Fibroblast of the aortic adventitia (primary cell): ENCODE measurements at regions not wholly inside any gene's neighbourhood (a gene's known extent, or its start where the extent isn't known, plus 50 kb on each side); places are given as distances from the start of the nearest gene placed in this dataset.
A peak's percentile ranks its signal among the peaks of the same experiment; 100 is the strongest.

ENCODE experiments used
- DNase-seq: peaks from one replicate; pipeline ENCODE4 v3.0.0-alpha.2; 2010; ENCODE audit warnings: low read depth
- H3K4me3 ChIP-seq: 2 replicates; pipeline ENCODE4 v1.5.1; 2011; ENCODE audit warnings: low read depth, mild to moderate bottlenecking, control low read depth, low read length, moderate library complexity
- CTCF ChIP-seq: IDR thresholded peaks from 2 replicates; pipeline ENCODE4 v1.5.1; 2011; ENCODE audit warnings: mild to moderate bottlenecking, low read length, control low read depth, inconsistent platforms; ENCODE audit not compliant: insufficient read depth

- DNase-seq: no peak
- H3K4me3 ChIP-seq: no peak overlapping the region
- TF ChIP-seq CTCF: no peak
Measured at GRCh38 chr18:9032519-9032918, 70.0 kb upstream of the NDUFV2 start.

DNA sequence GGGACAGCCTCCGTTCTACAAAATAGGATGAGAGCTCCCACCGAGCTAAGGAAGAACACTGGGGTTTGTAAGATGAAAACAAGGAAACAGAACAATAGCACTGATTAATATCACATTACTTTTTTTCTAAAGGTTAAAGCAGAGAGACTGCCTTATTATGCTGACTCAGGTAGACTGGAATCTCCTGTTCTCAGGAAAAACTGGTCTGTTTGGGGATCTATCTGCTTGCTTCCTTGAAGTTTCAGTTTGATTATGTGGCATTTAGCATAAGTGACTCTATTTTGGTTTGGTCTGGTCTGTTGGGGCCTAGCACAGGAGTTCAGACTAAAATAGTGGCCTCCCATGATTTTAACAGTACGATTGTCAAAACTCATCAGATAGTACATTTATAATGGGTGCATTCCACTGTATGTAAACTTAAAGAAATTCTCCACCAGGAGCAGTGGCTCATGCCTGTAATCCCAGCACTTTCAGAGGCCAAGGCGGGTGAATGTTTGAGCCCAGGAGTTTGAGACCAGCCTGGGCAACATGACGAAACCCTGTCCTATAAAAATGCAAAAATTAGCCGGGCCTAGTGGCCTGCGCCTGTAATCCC is 64.1 kb upstream of the NDUFV2 start:
- TF ChIP-seq CTCF: no peak
- DNase-seq: peak; percentile 25
- no peak overlapping the region for H3K4me3 ChIP-seq

DNA sequence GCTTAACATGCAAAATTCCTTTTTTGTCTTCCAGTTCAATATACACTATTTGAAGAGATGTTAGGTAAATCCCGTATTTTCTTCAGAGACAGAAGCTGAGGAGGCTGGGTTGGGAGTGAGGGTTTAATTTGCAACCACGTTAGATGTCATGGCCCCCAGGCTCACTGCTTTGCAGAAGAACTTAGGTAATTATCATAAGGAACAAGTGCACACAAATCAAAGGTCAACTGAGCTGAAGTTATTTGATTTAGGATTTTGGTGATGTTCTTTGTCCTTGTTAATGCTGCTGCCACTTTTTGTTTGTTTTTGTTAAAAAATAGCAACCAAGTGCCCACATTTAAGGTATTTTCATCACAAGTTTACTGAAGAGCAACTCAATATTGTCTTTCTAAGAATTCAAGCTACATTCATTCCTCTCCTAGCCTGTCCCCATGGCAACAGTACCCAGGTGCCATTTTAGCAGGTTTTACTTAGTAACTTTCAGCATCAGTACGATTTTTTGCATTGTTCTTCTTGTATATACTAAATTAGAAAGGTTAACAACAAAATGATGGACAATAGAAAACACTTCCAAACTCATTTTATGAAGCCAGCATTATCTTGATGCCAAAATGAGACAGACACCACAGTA is 62.9 kb upstream of the NDUFV2 start:
- no peak for DNase-seq
- TF ChIP-seq CTCF: no peak
- H3K4me3 ChIP-seq: no peak overlapping the region

- no peak overlapping the region for H3K4me3 ChIP-seq
- TF ChIP-seq CTCF: no peak
- DNase-seq: no peak
Measured at GRCh38 chr18:9042766-9043481, 59.6 kb upstream of the NDUFV2 start.

DNA sequence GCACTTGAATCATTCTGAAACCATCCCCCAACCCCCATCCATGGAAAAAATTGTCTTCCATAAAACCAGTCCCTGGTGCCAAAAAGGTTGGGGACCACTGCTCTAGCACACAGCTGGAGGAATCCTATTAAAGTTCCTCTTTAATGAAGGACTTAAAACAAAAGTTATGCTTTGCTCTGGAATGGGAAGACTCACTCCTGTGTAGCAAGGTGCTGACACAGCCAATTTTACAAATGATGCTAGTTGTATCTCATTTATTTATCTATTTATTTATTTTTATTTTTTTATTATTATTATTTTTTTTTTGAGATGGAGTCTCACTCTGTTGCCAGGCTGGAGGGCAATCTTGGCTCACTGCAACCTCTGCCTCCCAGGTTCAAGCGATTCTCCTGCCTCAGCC is 58.9 kb upstream of the NDUFV2 start:
- no peak for TF ChIP-seq CTCF
- DNase-seq: no peak
- H3K4me3 ChIP-seq: no peak overlapping the region

GRCh38 chr18:9047715-9048114 is 54.8 kb upstream of the NDUFV2 start:
- H3K4me3 ChIP-seq: no peak overlapping the region
- DNase-seq: no peak
- TF ChIP-seq CTCF: no peak
